GM18861 (cell line): ENCODE measurements at regions not wholly inside any gene's neighbourhood (a gene's known extent, or its start where the extent isn't known, plus 50 kb on each side); places are given as distances from the start of the nearest gene placed in this dataset.

Source experiments
- ATAC-seq: cut with Tn5 transposase; IDR thresholded peaks from one replicate; pipeline ENCODE4 v1.9.1; 2021; ENCODE audit not compliant: unreplicated experiment

GRCh38 chr20:7687065-7687464 lies 253.2 kb downstream of the HAO1 start:
- ATAC-seq, result no peak

- ATAC-seq, result no peak
Observed at GRCh38 chr20:7689151-7689550, 251.1 kb downstream of the HAO1 start.

- no peak for ATAC-seq
Observed at GRCh38 chr20:7691647-7692269, 248.5 kb downstream of the HAO1 start.

GRCh38 chr20:7692478-7692877 lies 247.8 kb downstream of the HAO1 start:
- ATAC-seq, result no peak

- no peak for ATAC-seq
Observed at GRCh38 chr20:7693761-7694160, 246.5 kb downstream of the HAO1 start.

GRCh38 chr20:7695051-7695495 lies 245.2 kb downstream of the HAO1 start:
- ATAC-seq, result no peak

- no peak for ATAC-seq
Observed at GRCh38 chr20:7695635-7696034, 244.6 kb downstream of the HAO1 start.

GRCh38 chr20:7696311-7696710 lies 243.9 kb downstream of the HAO1 start:
- no peak for ATAC-seq

GRCh38 chr20:7702141-7702540 lies 238.1 kb downstream of the HAO1 start:
- ATAC-seq, result no peak

- ATAC-seq, result no peak
Observed at GRCh38 chr20:7703551-7703961, 236.7 kb downstream of the HAO1 start.

GRCh38 chr20:7703996-7704395 lies 236.3 kb downstream of the HAO1 start:
- ATAC-seq, result no peak

- ATAC-seq, result no peak
Observed at GRCh38 chr20:7708112-7708511, 232.1 kb downstream of the HAO1 start.

- no peak for ATAC-seq
Observed at GRCh38 chr20:7708782-7709181, 231.5 kb downstream of the HAO1 start.

- ATAC-seq, result no peak
Observed at GRCh38 chr20:7710440-7710839, 229.8 kb downstream of the HAO1 start.

- no peak for ATAC-seq
Observed at GRCh38 chr20:7712661-7713060, 227.6 kb downstream of the HAO1 start.

GRCh38 chr20:7714549-7714948 lies 225.7 kb downstream of the HAO1 start:
- ATAC-seq, result no peak

GRCh38 chr20:7716286-7716972 lies 223.8 kb downstream of the HAO1 start:
- ATAC-seq, result no peak

- no peak for ATAC-seq
Observed at GRCh38 chr20:7722564-7722963, 217.7 kb downstream of the HAO1 start.

GRCh38 chr20:7723284-7723683 lies 217.0 kb downstream of the HAO1 start:
- no peak for ATAC-seq

- ATAC-seq, result no peak
Observed at GRCh38 chr20:7728338-7728737, 211.9 kb downstream of the HAO1 start.

- ATAC-seq, result no peak
Observed at GRCh38 chr20:7734216-7734615, 206.0 kb downstream of the HAO1 start.

GRCh38 chr20:7736336-7736735 lies 203.9 kb downstream of the HAO1 start:
- ATAC-seq, result no peak

GRCh38 chr20:7741866-7742265 lies 198.4 kb downstream of the HAO1 start:
- no peak for ATAC-seq
